Caco-2 (cell line): ENCODE measurements at regions not wholly inside any gene's neighbourhood (a gene's known extent, or its start where the extent isn't known, plus 50 kb on each side); places are given as distances from the start of the nearest gene placed in this dataset.

Source experiments
- BruUV-seq: library from RNA; stranded (reverse); fragments of 400-500 nt; replicated peaks from 2 replicates; lab custom pipeline; 2021; lab: Mats Ljungman, UMichigan
- CTCF ChIA-PET: fragments of 300-600 bp; sonication (Branson Sonifier 250); formaldehyde crosslinking; loops from one replicate; lab custom pipeline; 2022; ENCODE audit warnings: antibody characterized with exemption; lab: Charles Lee
- POLR2A ChIA-PET: fragments of 300-600 bp; sonication (Branson Sonifier 250); formaldehyde crosslinking; loops from one replicate; lab custom pipeline; 2022; ENCODE audit warnings: antibody characterized with exemption; lab: Charles Lee
- DNase-seq, 2 experiments: peaks; one replicate each; pipeline versions ENCODE4 v3.0.0 to v3.0.0-alpha.2; 2020 to 2022
- H3K27me3 ChIP-seq: replicated peaks from 2 replicates; pipeline ENCODE4 v1.6.0; 2011; ENCODE audit warnings: low read length; ENCODE audit not compliant: control insufficient read depth, insufficient read depth
- H3K36me3 ChIP-seq: 2 replicates; pipeline ENCODE4 v1.5.1; 2011; ENCODE audit warnings: low read length; ENCODE audit not compliant: control insufficient read depth, insufficient read depth
- H3K4me1 ChIP-seq: fragments of 250-450 bp; sonication (Bioruptor Pico); 2 replicates; pipeline ENCODE4 v1.5.1; 2020; ENCODE audit warnings: mild to moderate bottlenecking
- H3K4me3 ChIP-seq: 2 replicates; pipeline ENCODE4 v1.5.1; 2011; ENCODE audit warnings: low read depth, mild to moderate bottlenecking, control low read depth, low read length
- H3K9me3 ChIP-seq: fragments of 250-450 bp; sonication (Bioruptor Pico); 2 replicates; pipeline ENCODE4 v1.5.1; 2020; ENCODE audit warnings: mild to moderate bottlenecking, moderate library complexity
- H3K27ac Mint-ChIP-seq: one replicate; pipeline ENCODE4 v1.8.0; 2022; ENCODE audit warnings: mixed read lengths; ENCODE audit not compliant: unreplicated experiment
- H3K27me3 Mint-ChIP-seq: one replicate; pipeline ENCODE4 v1.8.0; 2022; ENCODE audit warnings: mixed read lengths; ENCODE audit not compliant: insufficient read depth, unreplicated experiment
- H3K36me3 Mint-ChIP-seq: one replicate; pipeline ENCODE4 v1.8.0; 2022; ENCODE audit warnings: mild to moderate bottlenecking, mixed read lengths; ENCODE audit not compliant: insufficient read depth, unreplicated experiment
- H3K4me1 Mint-ChIP-seq: one replicate; pipeline ENCODE4 v1.8.0; 2022; ENCODE audit warnings: low read depth, mixed read lengths; ENCODE audit not compliant: unreplicated experiment
- H3K4me3 Mint-ChIP-seq: one replicate; pipeline ENCODE4 v1.8.0; 2022; ENCODE audit warnings: mild to moderate bottlenecking, moderate library complexity, mixed read lengths; ENCODE audit not compliant: unreplicated experiment
- H3K9me3 Mint-ChIP-seq: one replicate; pipeline ENCODE4 v1.8.0; 2022; ENCODE audit warnings: mixed read lengths; ENCODE audit not compliant: unreplicated experiment
- intact Hi-C: fragments of 100-400 bp; cut with micrococcal nuclease; formaldehyde crosslinking; loops from one replicate; pipeline ENCODE4 v1.10.0; 2022; ENCODE audit not compliant: unreplicated experiment
- TF ChIP-seq, protein P1 (sequence below), 2 experiments: fragments of 200-600 bp in 1 of 2; IDR thresholded peaks; 1 replicate in 1 of 2; 2 replicates in 1 of 2; pipeline versions ENCODE4 v1.5.1 to v1.8.0; 2011 to 2022; ENCODE audit warnings: antibody characterized with exemption in 1 of 2, control low read depth in 1 of 2, inconsistent platforms in 1 of 2, low read depth in 1 of 2, low read length in 1 of 2, mild to moderate bottlenecking in 1 of 2, moderate library complexity in 1 of 2; ENCODE audit not compliant: insufficient read depth in 1 of 2, severe bottlenecking in 1 of 2, unreplicated experiment in 1 of 2

DNA sequence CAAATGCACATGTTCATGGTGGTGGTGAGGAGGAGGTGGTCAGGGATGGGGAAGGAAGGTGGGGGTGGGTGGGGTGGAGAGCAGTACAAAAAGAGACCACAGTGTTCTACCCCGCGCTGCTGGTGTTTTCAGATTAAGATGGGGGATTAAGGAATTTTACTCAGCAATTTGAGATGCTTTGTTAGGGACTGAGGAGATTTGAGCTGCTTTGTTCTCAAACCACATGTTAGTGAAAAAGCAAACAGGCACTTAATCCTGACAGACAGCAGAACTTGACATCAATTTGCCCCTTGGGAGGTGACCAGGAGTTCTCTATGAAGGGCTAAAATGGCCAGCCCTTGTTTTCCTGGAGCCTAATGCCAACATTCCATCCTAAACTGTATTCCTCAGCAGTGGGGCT is 244.5 kb downstream of the MEIS1 start:
- no peak overlapping the region for H3K4me3 ChIP-seq
- TF ChIP-seq, protein P1, sequence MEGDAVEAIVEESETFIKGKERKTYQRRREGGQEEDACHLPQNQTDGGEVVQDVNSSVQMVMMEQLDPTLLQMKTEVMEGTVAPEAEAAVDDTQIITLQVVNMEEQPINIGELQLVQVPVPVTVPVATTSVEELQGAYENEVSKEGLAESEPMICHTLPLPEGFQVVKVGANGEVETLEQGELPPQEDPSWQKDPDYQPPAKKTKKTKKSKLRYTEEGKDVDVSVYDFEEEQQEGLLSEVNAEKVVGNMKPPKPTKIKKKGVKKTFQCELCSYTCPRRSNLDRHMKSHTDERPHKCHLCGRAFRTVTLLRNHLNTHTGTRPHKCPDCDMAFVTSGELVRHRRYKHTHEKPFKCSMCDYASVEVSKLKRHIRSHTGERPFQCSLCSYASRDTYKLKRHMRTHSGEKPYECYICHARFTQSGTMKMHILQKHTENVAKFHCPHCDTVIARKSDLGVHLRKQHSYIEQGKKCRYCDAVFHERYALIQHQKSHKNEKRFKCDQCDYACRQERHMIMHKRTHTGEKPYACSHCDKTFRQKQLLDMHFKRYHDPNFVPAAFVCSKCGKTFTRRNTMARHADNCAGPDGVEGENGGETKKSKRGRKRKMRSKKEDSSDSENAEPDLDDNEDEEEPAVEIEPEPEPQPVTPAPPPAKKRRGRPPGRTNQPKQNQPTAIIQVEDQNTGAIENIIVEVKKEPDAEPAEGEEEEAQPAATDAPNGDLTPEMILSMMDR (IDR thresholded peaks at IDR 0.05; ENCODE audit: insufficient read depth in 1 of 2, low read depth in 1 of 2, low read length in 1 of 2, severe bottlenecking in 1 of 2, unreplicated experiment in 1 of 2): no peak
- Mint-ChIP-seq H3K36me3 (no peaks in the 10 kb centered on the region), H3K27ac (no peak overlapping the region), H3K27me3 (peaks cover 15% of the 10 kb centered on the region), H3K4me1 (peaks cover 7% of the 10 kb centered on the region), H3K9me3 (no peaks in the 10 kb centered on the region), H3K4me3 (no peak overlapping the region)
- no peaks in the 10 kb centered on the region for H3K36me3 ChIP-seq
- POLR2A ChIA-PET: no interaction called here
- intact Hi-C loops: no loop called here
- H3K27me3 ChIP-seq: no peaks in the 10 kb centered on the region; the same call in 1 of the 2 replicates
- no TSS peak for BruUV-seq
- H3K9me3 ChIP-seq: no peaks in the 10 kb centered on the region
- H3K4me1 ChIP-seq: no peaks in the 10 kb centered on the region
- no peak for DNase-seq
- CTCF ChIA-PET: interaction anchor here (0.7 kb wide), 1 partner anchor 820 kb away, joined by 4 read pairs; no protein-coding TSS in a partner anchor

DNA sequence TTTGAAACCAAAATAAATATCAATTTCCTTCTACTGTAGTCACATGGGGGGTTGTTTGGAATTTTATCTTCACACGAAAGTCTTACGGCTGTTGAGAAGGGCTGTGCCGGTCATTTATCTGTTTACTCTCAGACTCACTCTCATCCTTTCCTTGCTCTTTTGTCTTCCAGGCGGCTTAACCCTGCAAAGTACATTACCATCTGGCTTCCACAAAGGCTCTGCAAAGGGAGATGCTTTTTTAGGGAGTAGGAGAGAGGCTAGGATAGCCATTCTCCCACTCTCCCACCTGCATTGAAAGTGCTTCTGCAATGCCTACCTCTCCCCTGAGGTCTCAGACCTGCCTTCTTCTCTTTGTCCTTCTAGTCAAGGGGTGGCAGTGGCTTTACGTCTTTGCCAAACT is 247.6 kb downstream of the MEIS1 start:
- Histone ChIP-seq H3K4me3 (no peak overlapping the region), H3K36me3 (no peaks in the 10 kb centered on the region), H3K4me1 (no peaks in the 10 kb centered on the region), H3K27me3 (no peaks in the 10 kb centered on the region; the same call in 1 of the 2 replicates), H3K9me3 (no peaks in the 10 kb centered on the region)
- DNase-seq: no peak
- CTCF ChIA-PET: no interaction called here
- BruUV-seq: no TSS peak
- TF ChIP-seq, protein P1 (IDR thresholded peaks at IDR 0.05; ENCODE audit: insufficient read depth in 1 of 2, low read depth in 1 of 2, low read length in 1 of 2, severe bottlenecking in 1 of 2, unreplicated experiment in 1 of 2): no peak
- Mint-ChIP-seq H3K27me3 (peaks cover 5% of the 10 kb centered on the region), H3K9me3 (no peaks in the 10 kb centered on the region), H3K36me3 (no peaks in the 10 kb centered on the region), H3K27ac (no peak overlapping the region), H3K4me3 (no peak overlapping the region), H3K4me1 (peaks cover 7% of the 10 kb centered on the region)
- POLR2A ChIA-PET: no interaction called here
- intact Hi-C loops: no loop called here

DNA sequence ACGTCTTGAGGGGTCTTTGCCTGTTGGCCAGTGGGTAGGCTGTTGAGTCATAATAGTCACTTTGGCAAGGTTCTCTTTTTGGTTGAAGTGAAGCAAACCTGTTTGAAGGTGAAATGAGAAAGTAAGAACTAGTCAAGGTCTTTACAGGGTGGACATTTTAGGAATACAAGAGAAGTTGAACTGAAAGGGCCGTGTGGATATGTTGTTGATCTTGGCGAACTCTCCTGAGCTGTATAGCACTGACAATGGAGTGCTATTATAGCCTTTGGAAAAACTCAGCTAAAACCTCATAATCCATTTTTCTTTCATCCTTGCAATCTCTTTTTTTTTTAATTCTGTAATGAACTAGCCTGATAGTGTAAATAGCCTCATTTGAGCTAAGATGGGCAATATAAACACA is 248.1 kb downstream of the MEIS1 start:
- no peak overlapping the region for H3K4me3 ChIP-seq
- intact Hi-C loops: no loop called here
- H3K9me3 Mint-ChIP-seq: no peaks in the 10 kb centered on the region
- POLR2A ChIA-PET: no interaction called here
- DNase-seq: no peak
- CTCF ChIA-PET: no interaction called here
- no peak overlapping the region for H3K27ac Mint-ChIP-seq
- H3K27me3 Mint-ChIP-seq: peaks cover 5% of the 10 kb centered on the region
- no TSS peak for BruUV-seq
- H3K4me1 ChIP-seq: no peaks in the 10 kb centered on the region
- H3K4me3 Mint-ChIP-seq: no peak overlapping the region
- H3K27me3 ChIP-seq: no peaks in the 10 kb centered on the region; the same call in 1 of the 2 replicates
- no peaks in the 10 kb centered on the region for H3K36me3 ChIP-seq
- H3K4me1 Mint-ChIP-seq: peaks cover 7% of the 10 kb centered on the region
- TF ChIP-seq, protein P1 (IDR thresholded peaks at IDR 0.05; ENCODE audit: insufficient read depth in 1 of 2, low read depth in 1 of 2, low read length in 1 of 2, severe bottlenecking in 1 of 2, unreplicated experiment in 1 of 2): no peak
- H3K36me3 Mint-ChIP-seq: no peaks in the 10 kb centered on the region
- H3K9me3 ChIP-seq: no peaks in the 10 kb centered on the region
